GM12873 (cell line): ENCODE measurements at regions not wholly inside any gene's neighbourhood (a gene's known extent, or its start where the extent isn't known, plus 50 kb on each side); places are given as distances from the start of the nearest gene placed in this dataset.

Experiments used
- TF ChIP-seq, protein P1 (sequence below): IDR thresholded peaks from 2 replicates; pipeline ENCODE4 v1.5.1; 2012; ENCODE audit warnings: low read depth, mild to moderate bottlenecking, moderate library complexity, low read length, control low read depth; ENCODE audit not compliant: insufficient read depth; ENCODE audit errors: missing control alignments

DNA sequence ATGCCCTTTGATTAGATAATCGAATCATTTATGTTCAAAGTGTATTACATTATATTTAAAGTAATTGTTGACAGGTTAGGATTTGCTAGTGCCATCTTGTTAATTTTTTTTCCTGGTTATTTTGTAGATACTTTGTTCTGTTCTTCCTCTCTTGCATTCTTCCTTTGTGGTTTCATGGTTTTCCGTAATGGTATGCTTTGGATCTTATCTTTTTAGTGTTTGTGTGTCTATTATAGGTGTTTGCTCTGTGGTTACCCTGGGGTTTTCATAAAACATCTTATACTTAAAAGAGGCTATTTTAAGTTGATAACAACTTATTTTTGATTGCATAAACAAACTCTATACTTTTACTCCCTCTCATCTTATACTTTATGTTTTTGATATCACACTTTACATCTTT is 108.2 kb upstream of the SRD5A3 start:
- TF ChIP-seq, protein P1, sequence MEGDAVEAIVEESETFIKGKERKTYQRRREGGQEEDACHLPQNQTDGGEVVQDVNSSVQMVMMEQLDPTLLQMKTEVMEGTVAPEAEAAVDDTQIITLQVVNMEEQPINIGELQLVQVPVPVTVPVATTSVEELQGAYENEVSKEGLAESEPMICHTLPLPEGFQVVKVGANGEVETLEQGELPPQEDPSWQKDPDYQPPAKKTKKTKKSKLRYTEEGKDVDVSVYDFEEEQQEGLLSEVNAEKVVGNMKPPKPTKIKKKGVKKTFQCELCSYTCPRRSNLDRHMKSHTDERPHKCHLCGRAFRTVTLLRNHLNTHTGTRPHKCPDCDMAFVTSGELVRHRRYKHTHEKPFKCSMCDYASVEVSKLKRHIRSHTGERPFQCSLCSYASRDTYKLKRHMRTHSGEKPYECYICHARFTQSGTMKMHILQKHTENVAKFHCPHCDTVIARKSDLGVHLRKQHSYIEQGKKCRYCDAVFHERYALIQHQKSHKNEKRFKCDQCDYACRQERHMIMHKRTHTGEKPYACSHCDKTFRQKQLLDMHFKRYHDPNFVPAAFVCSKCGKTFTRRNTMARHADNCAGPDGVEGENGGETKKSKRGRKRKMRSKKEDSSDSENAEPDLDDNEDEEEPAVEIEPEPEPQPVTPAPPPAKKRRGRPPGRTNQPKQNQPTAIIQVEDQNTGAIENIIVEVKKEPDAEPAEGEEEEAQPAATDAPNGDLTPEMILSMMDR: no peak

DNA sequence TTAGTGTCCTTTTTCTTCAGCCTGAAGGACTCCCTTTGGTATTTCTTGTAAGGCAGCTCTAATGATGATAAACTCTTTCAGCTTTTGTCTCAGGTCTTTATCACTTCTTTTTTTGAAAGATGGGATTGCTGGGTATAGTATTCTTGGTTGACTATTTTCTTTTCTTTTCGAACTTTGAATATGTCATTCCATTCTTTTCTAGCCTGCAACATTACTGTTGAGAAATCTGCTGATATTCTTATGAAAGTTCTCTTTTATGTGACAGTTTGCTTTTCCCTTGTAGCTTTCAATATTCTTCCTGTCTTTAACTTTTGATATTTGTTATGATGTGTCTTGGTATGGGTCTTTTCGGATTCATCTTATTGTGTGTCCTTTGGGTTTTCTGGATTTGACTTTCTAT is 107.6 kb upstream of the SRD5A3 start:
- TF ChIP-seq, protein P1: no peak

DNA sequence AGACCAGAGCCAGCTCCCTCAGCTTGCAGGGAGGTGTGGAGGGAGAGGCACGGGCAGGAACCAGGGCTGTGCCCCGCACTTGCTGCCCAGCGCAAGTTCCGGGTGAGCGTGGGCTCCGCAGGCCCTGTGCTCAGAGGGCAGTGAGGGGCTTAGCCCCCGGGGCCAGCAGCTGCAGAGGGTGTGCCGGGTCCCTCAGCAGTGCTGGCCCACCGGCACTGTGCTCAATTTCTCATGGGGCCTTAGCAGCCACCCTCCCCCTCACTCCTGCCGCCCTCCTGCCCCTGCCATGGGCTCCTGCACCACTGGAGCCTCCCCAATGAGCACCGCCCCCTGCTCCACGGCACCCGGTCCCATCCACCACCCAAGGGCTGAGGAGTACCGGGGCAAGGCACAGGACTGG is 104.6 kb upstream of the SRD5A3 start:
- TF ChIP-seq, protein P1: no peak

DNA sequence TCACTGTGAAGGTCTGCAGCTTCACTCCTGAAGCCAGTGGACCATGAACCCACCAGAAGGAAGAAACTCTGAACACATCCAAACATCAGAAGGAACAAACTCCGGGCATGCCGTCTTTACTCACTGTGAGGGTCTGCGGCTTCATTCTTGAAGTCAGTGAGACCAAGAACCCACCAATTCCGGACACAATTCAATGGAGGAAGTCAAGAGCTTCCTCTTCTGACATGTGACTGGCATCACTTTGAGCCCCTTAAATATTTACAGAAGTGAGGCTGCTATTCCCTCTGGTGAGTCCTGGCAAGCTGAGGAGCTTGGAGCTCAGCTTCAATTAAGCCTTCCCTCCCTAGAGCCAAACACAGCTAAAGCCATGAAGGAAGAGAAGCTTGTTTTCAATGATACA is 103.5 kb upstream of the SRD5A3 start:
- TF ChIP-seq, protein P1: no peak

DNA sequence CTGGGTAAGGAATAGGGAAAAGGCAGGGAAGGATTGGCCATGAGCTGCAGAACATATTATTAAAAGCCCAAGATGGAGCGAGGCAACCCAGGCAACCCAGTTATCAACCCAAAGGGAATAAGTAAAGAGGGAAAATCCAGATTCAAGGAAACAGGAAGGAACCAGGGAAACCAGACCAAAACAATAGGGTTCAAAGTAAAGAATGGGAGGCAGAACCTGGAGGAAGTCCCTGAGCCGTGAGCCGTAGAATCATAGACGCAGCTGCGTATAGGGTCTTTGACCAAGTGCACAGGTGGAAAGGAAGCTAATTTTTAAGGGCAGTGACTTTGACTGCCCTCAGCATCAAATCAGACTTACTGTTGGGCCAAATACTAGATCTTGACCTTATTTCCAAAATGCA is 98.5 kb upstream of the SRD5A3 start:
- TF ChIP-seq, protein P1: no peak

DNA sequence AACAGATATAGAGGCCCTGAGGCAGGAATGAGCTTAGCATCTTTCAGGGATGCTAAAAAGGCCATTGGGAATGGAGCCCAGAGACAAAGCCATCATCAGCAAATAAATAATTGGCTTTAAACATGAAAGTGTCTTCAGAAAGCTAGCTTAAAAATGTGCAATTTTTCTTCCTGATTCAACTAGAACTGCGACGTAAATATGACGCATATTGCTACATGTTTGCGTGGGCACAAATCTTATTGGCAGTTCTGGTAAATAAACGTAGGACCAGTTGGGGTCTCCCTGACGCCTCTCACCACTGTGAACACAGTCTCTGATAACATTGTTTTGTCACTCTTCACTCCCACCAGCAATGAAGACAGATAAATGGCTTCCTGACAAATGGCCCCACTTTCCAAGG is 97.3 kb upstream of the SRD5A3 start:
- TF ChIP-seq, protein P1: no peak

DNA sequence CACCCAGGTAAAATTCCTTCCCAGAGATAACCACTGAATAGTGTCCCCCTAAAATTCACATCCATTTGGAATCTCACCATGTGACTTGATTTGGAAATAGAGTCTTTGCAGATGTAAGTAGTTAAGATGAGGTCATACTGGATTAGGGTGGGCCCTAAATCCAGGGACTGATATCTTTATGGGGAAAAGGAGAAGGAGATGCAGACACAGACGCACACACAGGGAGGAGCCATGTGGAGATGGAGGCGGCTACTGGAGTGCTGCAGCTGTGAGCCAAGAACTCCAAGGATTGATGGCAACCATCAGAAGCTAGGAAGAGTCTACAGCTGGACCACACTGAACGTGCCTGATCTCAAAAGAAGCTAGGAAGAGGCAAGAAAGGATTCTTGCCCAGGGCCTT is 96.6 kb upstream of the SRD5A3 start:
- TF ChIP-seq, protein P1: no peak
